ENCODE measurements at regions not wholly inside any gene's neighbourhood (a gene's known extent, or its start where the extent isn't known, plus 50 kb on each side); places are given as distances from the start of the nearest gene placed in this dataset.

- Histone ChIP-seq H3K9me3 (ENCODE audit: control insufficient read depth, insufficient read depth, low read depth, low read length) (no peaks in the 10 kb centered on the region), H3K4me1 (ENCODE audit: control insufficient read depth, insufficient read depth, low read length) (no peaks in the 10 kb centered on the region), H3K36me3 (ENCODE audit: control insufficient read depth in 2 of 2, insufficient read depth in 1 of 2, low read length in 2 of 2) (no peaks in the 10 kb centered on the region), H3K27ac (ENCODE audit: extremely low read depth, low read depth, low read length) (no peak overlapping the region), H3K4me3 (ENCODE audit: low read depth, low read length) (no peak overlapping the region)
- POLR2A ChIA-PET: no interaction called here
- TF ChIP-seq KLF9 (tag by site-specific recombination; IDR thresholded peaks at IDR 0.05; ENCODE audit: low read depth) (no peak), TRIM28 (IDR thresholded peaks at IDR 0.05; ENCODE audit: borderline replicate concordance, low read length) (peak; percentile 60; the same call in 1 of the 2 replicates), BCL11B (tag by site-specific recombination; IDR thresholded peaks at IDR 0.05; ENCODE audit: low read depth) (no peak)
- CTCF ChIA-PET: no interaction called here
These were observed 626.1 kb downstream of the DHX35 start for GRCh38 chr20:39588148-39588757.

GRCh38 chr20:39581034-39581433, 618.9 kb downstream of the DHX35 start:
- TF ChIP-seq ZSCAN30 (tag by site-specific recombination; IDR thresholded peaks at IDR 0.05) (no peak), ZNF791 (tag by site-specific recombination; IDR thresholded peaks at IDR 0.05) (no peak), FEZF1 (tag by site-specific recombination; IDR thresholded peaks at IDR 0.05) (no peak), ZNF24 (tag by site-specific recombination; IDR thresholded peaks at IDR 0.05) (no peak), ZBTB48 (tag by site-specific recombination; IDR thresholded peaks at IDR 0.05) (no peak), ZNF658 (tag by site-specific recombination; IDR thresholded peaks at IDR 0.05) (no peak), ZNF175 (tag by site-specific recombination; IDR thresholded peaks at IDR 0.05) (no peak), HOXD13 (CRISPR knock-in tag; IDR thresholded peaks at IDR 0.05; ENCODE audit: borderline replicate concordance) (no peak), ZNF394 (tag by site-specific recombination; IDR thresholded peaks at IDR 0.05; ENCODE audit: borderline replicate concordance) (no peak)
- Histone ChIP-seq H3K4me3 (ENCODE audit: low read depth, low read length) (no peak overlapping the region), H3K9me3 (ENCODE audit: control insufficient read depth, insufficient read depth, low read depth, low read length) (no peaks in the 10 kb centered on the region), H3K36me3 (ENCODE audit: control insufficient read depth in 2 of 2, insufficient read depth in 1 of 2, low read length in 2 of 2) (no peaks in the 10 kb centered on the region), H3K4me1 (ENCODE audit: control insufficient read depth, insufficient read depth, low read length) (no peaks in the 10 kb centered on the region), H3K27ac (ENCODE audit: extremely low read depth, low read depth, low read length) (no peak overlapping the region)
- CTCF ChIA-PET: no interaction called here
- POLR2A ChIA-PET: no interaction called here

GRCh38 chr20:39576771-39577170, 614.6 kb downstream of the DHX35 start:
- POLR2A ChIA-PET: no interaction called here

More at GRCh38 chr20:39576771-39577170, 614.6 kb downstream of the DHX35 start:
- Histone ChIP-seq H3K27ac (ENCODE audit: extremely low read depth, low read depth, low read length) (no peak overlapping the region), H3K4me3 (ENCODE audit: low read depth, low read length) (no peak overlapping the region), H3K9me3 (ENCODE audit: control insufficient read depth, insufficient read depth, low read depth, low read length) (no peaks in the 10 kb centered on the region), H3K36me3 (ENCODE audit: control insufficient read depth in 2 of 2, insufficient read depth in 1 of 2, low read length in 2 of 2) (no peaks in the 10 kb centered on the region), H3K4me1 (ENCODE audit: control insufficient read depth, insufficient read depth, low read length) (no peaks in the 10 kb centered on the region)
- no peak for TF ChIP-seq MYNN (tag by site-specific recombination; IDR thresholded peaks at IDR 0.05; ENCODE audit: borderline replicate concordance)
- no peak for TF ChIP-seq ZNF202 (tag by site-specific recombination; IDR thresholded peaks at IDR 0.05; ENCODE audit: borderline replicate concordance)
- TF ChIP-seq ZIC2 (tag by site-specific recombination; IDR thresholded peaks at IDR 0.05): no peak
- TF ChIP-seq ZEB2 (tag by site-specific recombination; IDR thresholded peaks at IDR 0.05): no peak
- TF ChIP-seq ZSCAN23 (tag by site-specific recombination; IDR thresholded peaks at IDR 0.05): no peak
- TF ChIP-seq ZNF140 (tag by site-specific recombination; IDR thresholded peaks at IDR 0.05): no peak
- no peak for TF ChIP-seq ZNF701 (tag by site-specific recombination; IDR thresholded peaks at IDR 0.05)
- TF ChIP-seq BCL11A (tag by site-specific recombination; IDR thresholded peaks at IDR 0.05; ENCODE audit: low read depth): no peak
- TF ChIP-seq SALL2 (tag by site-specific recombination; IDR thresholded peaks at IDR 0.05; ENCODE audit: borderline replicate concordance): no peak
- TF ChIP-seq ZNF274 (IDR thresholded peaks at IDR 0.05; ENCODE audit: low read length): no peak
- TF ChIP-seq ZNF274 (tag by site-specific recombination; IDR thresholded peaks at IDR 0.05; ENCODE audit: borderline replicate concordance): no peak
- TF ChIP-seq PRDM6 (tag by site-specific recombination; IDR thresholded peaks at IDR 0.05): no peak
- TF ChIP-seq ZNF302 (tag by site-specific recombination; IDR thresholded peaks at IDR 0.05; ENCODE audit: low read depth): no peak
- TF ChIP-seq ZBTB11 (tag by site-specific recombination; conservative IDR thresholded peaks at IDR 0.05; ENCODE audit: low read depth): no peak
- CTCF ChIA-PET: no interaction called here

All from HEK293 (cell line).